Stimulated activated CD4-positive, alpha-beta T cell treated with anti-CD3 and anti-CD28 coated beads, Interleukin-1b, Interleukin-23, amount 100 ng/mL, for 24 hours (primary cell): ENCODE measurements at regions not wholly inside any gene's neighbourhood (a gene's known extent, or its start where the extent isn't known, plus 50 kb on each side); places are given as distances from the start of the nearest gene placed in this dataset.

Experiments
- DNase-seq, 4 experiments: peaks; one replicate each; pipeline ENCODE4 v3.0.0-alpha.2; 2020; ENCODE audit warnings: low read depth in 4 of 4, low spot score in 1 of 4

GRCh38 chr1:221832151-221832550 lies 90.3 kb upstream of the DUSP10 start:
- DNase-seq, result no peak

GRCh38 chr1:221829327-221830015 lies 87.6 kb upstream of the DUSP10 start:
- DNase-seq, result peak in 2 of 4 experiments; percentile 17 to 58

- DNase-seq, result no peak
Observed at GRCh38 chr1:221827307-221827642, 85.4 kb upstream of the DUSP10 start.

- no peak for DNase-seq
Observed at GRCh38 chr1:221824909-221825308, 83.0 kb upstream of the DUSP10 start.

- no peak for DNase-seq
Observed at GRCh38 chr1:221824025-221824424, 82.1 kb upstream of the DUSP10 start.

GRCh38 chr1:221823561-221823960 lies 81.7 kb upstream of the DUSP10 start:
- DNase-seq, result no peak

GRCh38 chr1:221823149-221823548 lies 81.3 kb upstream of the DUSP10 start:
- DNase-seq, result no peak

- no peak for DNase-seq
Observed at GRCh38 chr1:221822591-221822990, 80.7 kb upstream of the DUSP10 start.

GRCh38 chr1:221816899-221817298 lies 75.0 kb upstream of the DUSP10 start:
- no peak for DNase-seq

- DNase-seq, result no peak
Observed at GRCh38 chr1:221815660-221816059, 73.8 kb upstream of the DUSP10 start.

- no peak for DNase-seq
Observed at GRCh38 chr1:221813887-221814286, 72.0 kb upstream of the DUSP10 start.

- DNase-seq, result no peak
Observed at GRCh38 chr1:221812905-221813597, 71.2 kb upstream of the DUSP10 start.

- no peak for DNase-seq
Observed at GRCh38 chr1:221812088-221812752, 70.3 kb upstream of the DUSP10 start.

GRCh38 chr1:221810406-221810805 lies 68.5 kb upstream of the DUSP10 start:
- no peak for DNase-seq

GRCh38 chr1:221809091-221810029 lies 67.5 kb upstream of the DUSP10 start:
- no peak for DNase-seq

GRCh38 chr1:221806984-221807383 lies 65.1 kb upstream of the DUSP10 start:
- no peak for DNase-seq

- no peak for DNase-seq
Observed at GRCh38 chr1:221806236-221806635, 64.3 kb upstream of the DUSP10 start.

- no peak for DNase-seq
Observed at GRCh38 chr1:221805121-221805520, 63.2 kb upstream of the DUSP10 start.

GRCh38 chr1:221804303-221804702 lies 62.4 kb upstream of the DUSP10 start:
- no peak for DNase-seq

GRCh38 chr1:221801773-221802516 lies 60.1 kb upstream of the DUSP10 start:
- no peak for DNase-seq

GRCh38 chr1:221801251-221801661 lies 59.4 kb upstream of the DUSP10 start:
- no peak for DNase-seq
